NK-92 treated with Interleukin-12 subunit alpha and Interleukin-12 subunit beta, amount 100 ng/mL, for 24 hours (cell line): ENCODE measurements at regions not wholly inside any gene's neighbourhood (a gene's known extent, or its start where the extent isn't known, plus 50 kb on each side); places are given as distances from the start of the nearest gene placed in this dataset.

Experiments used
- DNase-seq: peaks from one replicate; lab custom pipeline; 2025; lab: John Stamatoyannopoulos, UW

- DNase-seq: no peak
These were observed 50.8 kb upstream of the MYCN start for GRCh38 chr2:15889442-15890123.

GRCh38 chr2:15890124-15890754, 50.1 kb upstream of the MYCN start:
- DNase-seq: no peak
